ENCODE measurements at regions not wholly inside any gene's neighbourhood (a gene's known extent, or its start where the extent isn't known, plus 50 kb on each side); places are given as distances from the start of the nearest gene placed in this dataset.

GRCh38 chr5:117177302-117177701 is 602.7 kb upstream of the SEMA6A start:
- TF ChIP-seq CTCF (IDR thresholded peaks at IDR 0.05) (no peak), POLR2A (IDR thresholded peaks at IDR 0.05) (no peak)

GRCh38 chr5:117165068-117165467 is 590.4 kb upstream of the SEMA6A start:
- Histone ChIP-seq H3K4me1 (no peaks in the 10 kb centered on the region), H3K4me3 (no peak overlapping the region), H3K9me3 (no peaks in the 10 kb centered on the region), H3K36me3 (no peaks in the 10 kb centered on the region), H3K27ac (no peak overlapping the region), H3K27me3 (no peaks in the 10 kb centered on the region)
- DNase-seq, result no peak
- no peak for TF ChIP-seq POLR2A (IDR thresholded peaks at IDR 0.05)
- TF ChIP-seq CTCF (IDR thresholded peaks at IDR 0.05), result no peak

More at GRCh38 chr5:117177302-117177701, 602.7 kb upstream of the SEMA6A start:
- H3K4me3 ChIP-seq, result no peak overlapping the region
- no peak overlapping the region for H3K27ac ChIP-seq
- no peaks in the 10 kb centered on the region for H3K9me3 ChIP-seq
- no peaks in the 10 kb centered on the region for H3K36me3 ChIP-seq
- H3K27me3 ChIP-seq, result no peaks in the 10 kb centered on the region
- no peaks in the 10 kb centered on the region for H3K4me1 ChIP-seq
- no peak for DNase-seq

GRCh38 chr5:117161718-117162335 is 587.2 kb upstream of the SEMA6A start:
- TF ChIP-seq POLR2A (IDR thresholded peaks at IDR 0.05), result no peak
- TF ChIP-seq CTCF (IDR thresholded peaks at IDR 0.05), result no peak
- no peaks in the 10 kb centered on the region for H3K9me3 ChIP-seq
- no peaks in the 10 kb centered on the region for H3K27me3 ChIP-seq
- H3K27ac ChIP-seq, result no peak overlapping the region
- no peaks in the 10 kb centered on the region for H3K36me3 ChIP-seq
- no peaks in the 10 kb centered on the region for H3K4me1 ChIP-seq
- no peak overlapping the region for H3K4me3 ChIP-seq
- DNase-seq, result no peak

GRCh38 chr5:117160391-117160790 is 585.8 kb upstream of the SEMA6A start:
- Histone ChIP-seq H3K4me1 (no peaks in the 10 kb centered on the region), H3K36me3 (no peaks in the 10 kb centered on the region), H3K9me3 (no peaks in the 10 kb centered on the region), H3K27ac (no peak overlapping the region), H3K4me3 (no peak overlapping the region), H3K27me3 (no peaks in the 10 kb centered on the region)
- TF ChIP-seq POLR2A (IDR thresholded peaks at IDR 0.05) (no peak), CTCF (IDR thresholded peaks at IDR 0.05) (no peak)
- DNase-seq, result no peak

GRCh38 chr5:117149312-117149711 is 574.7 kb upstream of the SEMA6A start:
- no peaks in the 10 kb centered on the region for H3K27me3 ChIP-seq

More at GRCh38 chr5:117149312-117149711, 574.7 kb upstream of the SEMA6A start:
- TF ChIP-seq CTCF (IDR thresholded peaks at IDR 0.05), result no peak
- TF ChIP-seq POLR2A (IDR thresholded peaks at IDR 0.05), result no peak
- Histone ChIP-seq H3K9me3 (no peaks in the 10 kb centered on the region), H3K4me1 (no peaks in the 10 kb centered on the region), H3K4me3 (no peak overlapping the region), H3K36me3 (no peaks in the 10 kb centered on the region), H3K27ac (no peak overlapping the region)
- DNase-seq, result no peak

Measured in Peyer's patch (tissue), 4 donors.